Panc1 (cell line): ENCODE measurements at regions not wholly inside any gene's neighbourhood (a gene's known extent, or its start where the extent isn't known, plus 50 kb on each side); places are given as distances from the start of the nearest gene placed in this dataset.

Experiments used
- ATAC-seq: fragments of 200-7000 bp; cut with Tn5 transposase; 2 replicates; pipeline ENCODE4 v1.9.1; 2020; ENCODE audit warnings: mild to moderate bottlenecking, moderate library complexity
- BruUV-seq: library from RNA; stranded (reverse); fragments of 400-500 nt; replicated peaks from 2 replicates; lab custom pipeline; 2021; lab: Mats Ljungman, UMichigan
- CTCF ChIA-PET: fragments of 300-600 bp; sonication (Branson Sonifier 250); formaldehyde crosslinking; loops from one replicate; lab custom pipeline; 2022; ENCODE audit warnings: antibody characterized with exemption; lab: Charles Lee
- POLR2A ChIA-PET: fragments of 300-600 bp; sonication (Branson Sonifier 250); formaldehyde crosslinking; loops from one replicate; lab custom pipeline; 2022; ENCODE audit warnings: antibody characterized with exemption; lab: Charles Lee
- DNase-seq: peaks from one replicate; pipeline ENCODE4 v3.0.0-alpha.2; 2010; ENCODE audit warnings: low read depth, low spot score
- H3K27ac ChIP-seq: 2 replicates; pipeline ENCODE4 v1.5.1; 2011; ENCODE audit warnings: mild to moderate bottlenecking, low read length, inconsistent platforms
- H3K27me3 ChIP-seq: fragments of 200-500 bp; sonication (Bioruptor generic); 2 replicates; pipeline ENCODE4 v1.6.0; 2014; ENCODE audit warnings: low read length, inconsistent platforms; ENCODE audit not compliant: control insufficient read depth, insufficient read depth
- H3K36me3 ChIP-seq: fragments of 200-500 bp; sonication (Bioruptor generic); 2 replicates; pipeline ENCODE4 v1.5.1; 2014; ENCODE audit warnings: inconsistent platforms, mild to moderate bottlenecking, low read length, moderate library complexity; ENCODE audit not compliant: control insufficient read depth, insufficient read depth
- H3K4me1 ChIP-seq: 2 replicates; pipeline ENCODE4 v1.5.1; 2011; ENCODE audit warnings: inconsistent platforms, mild to moderate bottlenecking, low read length, moderate library complexity; ENCODE audit not compliant: control insufficient read depth, insufficient read depth
- H3K4me3 ChIP-seq, 2 experiments: 2 replicates each; pipeline ENCODE4 v1.5.1; 2011 to 2012; ENCODE audit warnings: low read depth in 2 of 2, low read length in 2 of 2, mild to moderate bottlenecking in 2 of 2, inconsistent platforms in 1 of 2, moderate library complexity in 1 of 2
- H3K9me3 ChIP-seq: fragments of 200-500 bp; sonication (Bioruptor generic); 2 replicates; pipeline ENCODE4 v1.5.1; 2014; ENCODE audit warnings: low read depth, mild to moderate bottlenecking, inconsistent platforms, low read length, moderate library complexity; ENCODE audit not compliant: control insufficient read depth, insufficient read depth
- CTCF ChIP-seq: fragments of 450-650 bp; IDR thresholded peaks from 2 replicates; pipeline ENCODE4 v1.5.1; 2017; ENCODE audit warnings: mild to moderate bottlenecking
- POLR2AphosphoS5 ChIP-seq: IDR thresholded peaks from 2 replicates; pipeline ENCODE4 v1.6.1; 2012; ENCODE audit warnings: mild to moderate bottlenecking, low read depth, low read length, moderate library complexity
- SIN3A ChIP-seq: IDR thresholded peaks from 2 replicates; pipeline ENCODE4 v1.6.1; 2012; ENCODE audit warnings: low read depth, mild to moderate bottlenecking, low read length, moderate library complexity, borderline replicate concordance; ENCODE audit not compliant: insufficient read depth
- TCF7L2 ChIP-seq: IDR thresholded peaks from 2 replicates; pipeline ENCODE4 v1.6.1; 2011; ENCODE audit warnings: mild to moderate bottlenecking, low read depth, low read length, inconsistent platforms
- in situ Hi-C: cut with HindIII; loops from 2 replicates; pipeline ENCODE4 v1.10.0; 2016; ENCODE audit warnings: low sequenced_read_pairs, low pct_unique_long_range_greater_than_20kb
- intact Hi-C: fragments of 100-400 bp; cut with micrococcal nuclease; formaldehyde crosslinking; loops from one replicate; pipeline ENCODE4 v1.10.0; 2022; ENCODE audit not compliant: unreplicated experiment
- TF ChIP-seq, protein P1 (sequence below), 2 experiments: IDR thresholded peaks; 2 replicates each; pipeline ENCODE4 v1.6.1; 2011 to 2012; ENCODE audit warnings: low read depth in 2 of 2, control low read depth in 1 of 2, low read length in 1 of 2, mild to moderate bottlenecking in 1 of 2, moderate library complexity in 1 of 2; ENCODE audit not compliant: insufficient read depth in 1 of 2

DNA sequence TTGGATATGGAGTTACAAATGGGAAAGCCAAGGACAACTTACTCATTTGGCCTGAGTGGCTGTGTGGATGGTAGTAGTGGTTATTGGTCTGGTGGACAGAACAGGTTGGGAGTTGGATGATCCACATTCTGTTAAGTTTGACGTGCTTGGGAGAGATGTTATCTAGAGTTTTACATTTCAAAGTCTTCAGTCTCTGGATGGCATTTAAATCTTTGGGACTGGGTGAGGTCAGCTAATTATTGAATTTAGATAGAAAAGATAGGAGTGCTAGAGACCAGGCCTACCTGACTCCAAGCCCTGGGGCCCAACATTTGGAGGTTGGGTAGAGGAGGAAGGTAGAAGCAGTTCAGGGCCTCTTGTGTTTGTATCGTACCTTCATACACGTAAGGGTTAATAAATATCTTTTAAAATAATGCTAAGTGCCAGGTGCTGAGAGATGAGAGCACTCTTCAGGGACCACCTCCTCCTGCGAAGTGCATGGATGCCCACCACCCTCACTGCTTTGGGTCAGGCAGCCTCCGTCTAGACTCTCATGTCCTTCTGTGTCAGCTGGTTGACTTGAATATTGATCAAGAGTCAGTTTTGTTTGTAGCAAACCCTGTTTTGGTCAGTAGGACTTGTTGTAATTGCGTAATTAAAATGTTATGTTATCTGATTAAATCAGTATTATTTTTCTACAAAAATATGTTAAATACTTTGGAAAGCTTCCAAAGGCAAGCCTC is 460.4 kb upstream of the RGS6 start:
- ChIA-PET POLR2A (no interaction called here), CTCF (no interaction called here)
- no TSS peak for BruUV-seq
- in situ Hi-C loops (no loop called here), intact Hi-C loops (no loop called here)
- Histone ChIP-seq H3K36me3 (no peaks in the 10 kb centered on the region), H3K27me3 (no peaks in the 10 kb centered on the region), H3K4me1 (no peaks in the 10 kb centered on the region), H3K27ac (no peak overlapping the region), H3K9me3 (no peaks in the 10 kb centered on the region), H3K4me3 (no peak overlapping the region)
- TF ChIP-seq CTCF = no peak
- TF ChIP-seq SIN3A = no peak
- no peak for TF ChIP-seq TCF7L2
- TF ChIP-seq, protein P1, sequence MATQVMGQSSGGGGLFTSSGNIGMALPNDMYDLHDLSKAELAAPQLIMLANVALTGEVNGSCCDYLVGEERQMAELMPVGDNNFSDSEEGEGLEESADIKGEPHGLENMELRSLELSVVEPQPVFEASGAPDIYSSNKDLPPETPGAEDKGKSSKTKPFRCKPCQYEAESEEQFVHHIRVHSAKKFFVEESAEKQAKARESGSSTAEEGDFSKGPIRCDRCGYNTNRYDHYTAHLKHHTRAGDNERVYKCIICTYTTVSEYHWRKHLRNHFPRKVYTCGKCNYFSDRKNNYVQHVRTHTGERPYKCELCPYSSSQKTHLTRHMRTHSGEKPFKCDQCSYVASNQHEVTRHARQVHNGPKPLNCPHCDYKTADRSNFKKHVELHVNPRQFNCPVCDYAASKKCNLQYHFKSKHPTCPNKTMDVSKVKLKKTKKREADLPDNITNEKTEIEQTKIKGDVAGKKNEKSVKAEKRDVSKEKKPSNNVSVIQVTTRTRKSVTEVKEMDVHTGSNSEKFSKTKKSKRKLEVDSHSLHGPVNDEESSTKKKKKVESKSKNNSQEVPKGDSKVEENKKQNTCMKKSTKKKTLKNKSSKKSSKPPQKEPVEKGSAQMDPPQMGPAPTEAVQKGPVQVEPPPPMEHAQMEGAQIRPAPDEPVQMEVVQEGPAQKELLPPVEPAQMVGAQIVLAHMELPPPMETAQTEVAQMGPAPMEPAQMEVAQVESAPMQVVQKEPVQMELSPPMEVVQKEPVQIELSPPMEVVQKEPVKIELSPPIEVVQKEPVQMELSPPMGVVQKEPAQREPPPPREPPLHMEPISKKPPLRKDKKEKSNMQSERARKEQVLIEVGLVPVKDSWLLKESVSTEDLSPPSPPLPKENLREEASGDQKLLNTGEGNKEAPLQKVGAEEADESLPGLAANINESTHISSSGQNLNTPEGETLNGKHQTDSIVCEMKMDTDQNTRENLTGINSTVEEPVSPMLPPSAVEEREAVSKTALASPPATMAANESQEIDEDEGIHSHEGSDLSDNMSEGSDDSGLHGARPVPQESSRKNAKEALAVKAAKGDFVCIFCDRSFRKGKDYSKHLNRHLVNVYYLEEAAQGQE (IDR thresholded peaks at IDR 0.05; ENCODE audit: insufficient read depth in 1 of 2, low read depth in 2 of 2, low read length in 1 of 2) = no peak
- TF ChIP-seq POLR2AphosphoS5 = no peak
- ATAC-seq (no peak), DNase-seq (no peak)

GRCh38 chr14:71472356-71473340 is 459.6 kb upstream of the RGS6 start:
- H3K27ac ChIP-seq = no peak overlapping the region
- H3K4me3 ChIP-seq = no peak overlapping the region
- TF ChIP-seq CTCF (no peak), SIN3A (no peak), POLR2AphosphoS5 (no peak), TCF7L2 (no peak)
- TF ChIP-seq, protein P1 (IDR thresholded peaks at IDR 0.05; ENCODE audit: insufficient read depth in 1 of 2, low read depth in 2 of 2, low read length in 1 of 2) = no peak
- intact Hi-C loops (no loop called here), in situ Hi-C loops (no loop called here)
- ATAC-seq (no peak), DNase-seq (no peak)
- no peaks in the 10 kb centered on the region for H3K4me1 ChIP-seq
- H3K36me3 ChIP-seq = no peaks in the 10 kb centered on the region
- ChIA-PET CTCF (no interaction called here), POLR2A (no interaction called here)
- H3K9me3 ChIP-seq = no peaks in the 10 kb centered on the region
- no TSS peak for BruUV-seq
- H3K27me3 ChIP-seq = no peaks in the 10 kb centered on the region
